ENCODE measurements at regions not wholly inside any gene's neighbourhood (a gene's known extent, or its start where the extent isn't known, plus 50 kb on each side); places are given as distances from the start of the nearest gene placed in this dataset.
"Not testable (repeated sequence)": the region's sequence is repeated elsewhere in the genome, so short reads cannot be mapped to it uniquely, and the experiment has no call there.

DNA sequence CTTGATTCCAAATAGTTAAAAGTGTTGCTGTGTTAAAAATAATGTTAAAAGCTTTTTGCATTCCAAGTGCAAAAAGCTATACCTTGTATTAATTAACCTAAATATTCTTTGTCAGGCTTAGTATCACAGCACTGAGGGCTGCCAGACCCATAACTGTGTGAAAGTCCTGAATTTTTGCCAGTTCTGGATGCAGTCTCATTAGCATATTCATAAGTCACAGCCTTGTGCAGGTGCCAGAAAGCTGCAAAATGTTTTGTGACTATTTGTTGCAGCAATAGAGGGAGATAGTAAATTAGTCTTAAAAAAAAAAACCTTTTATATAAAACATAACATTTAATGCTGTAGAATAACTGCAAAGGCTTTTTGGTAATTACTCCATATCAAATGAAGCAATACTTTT is 56.6 kb downstream of the SLITRK1 start:
- DNase-seq (ENCODE audit: low read depth in 2 of 2), result no peak

DNA sequence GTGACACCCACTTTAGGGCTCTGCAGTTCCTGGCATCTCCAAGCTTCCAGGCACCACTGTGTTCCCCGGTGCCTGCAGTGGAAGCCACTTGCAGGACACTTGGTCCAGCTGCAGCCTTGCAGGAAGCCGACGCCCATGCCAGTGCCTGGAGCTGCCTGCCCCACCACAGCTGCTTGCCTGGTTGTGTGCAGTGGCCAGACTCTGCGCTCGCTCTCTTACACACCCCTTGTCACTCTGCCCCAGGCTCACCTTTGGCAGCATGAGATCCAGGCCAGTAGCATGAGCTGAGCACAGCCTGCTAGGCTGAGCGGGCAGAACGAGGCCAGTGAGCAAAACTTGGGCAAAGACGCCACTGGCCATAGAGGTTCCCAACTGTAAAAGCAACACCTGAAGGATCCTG is 57.7 kb downstream of the SLITRK1 start:
- no peak for DNase-seq (ENCODE audit: low read depth in 2 of 2)

DNA sequence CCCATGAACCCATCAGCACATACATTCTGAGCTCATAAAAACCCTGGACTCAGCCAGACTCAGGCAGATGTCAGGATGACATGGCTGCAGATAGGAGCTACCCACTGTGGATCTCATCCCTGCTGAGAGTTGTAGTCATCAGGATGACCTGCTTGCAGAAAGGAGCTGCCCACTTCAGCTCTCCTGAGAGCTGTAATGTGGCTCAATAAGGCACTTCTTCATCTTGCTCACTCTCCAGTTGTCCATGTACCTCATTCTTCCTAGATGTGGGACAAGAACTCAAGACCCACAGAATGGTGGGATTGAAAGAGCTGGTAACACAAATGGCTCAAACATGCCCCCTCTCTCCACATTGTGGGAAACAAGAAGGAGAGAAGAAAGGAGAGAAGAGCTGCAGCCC is 58.2 kb downstream of the SLITRK1 start:
- no peak for DNase-seq (ENCODE audit: low read depth in 2 of 2)

DNA sequence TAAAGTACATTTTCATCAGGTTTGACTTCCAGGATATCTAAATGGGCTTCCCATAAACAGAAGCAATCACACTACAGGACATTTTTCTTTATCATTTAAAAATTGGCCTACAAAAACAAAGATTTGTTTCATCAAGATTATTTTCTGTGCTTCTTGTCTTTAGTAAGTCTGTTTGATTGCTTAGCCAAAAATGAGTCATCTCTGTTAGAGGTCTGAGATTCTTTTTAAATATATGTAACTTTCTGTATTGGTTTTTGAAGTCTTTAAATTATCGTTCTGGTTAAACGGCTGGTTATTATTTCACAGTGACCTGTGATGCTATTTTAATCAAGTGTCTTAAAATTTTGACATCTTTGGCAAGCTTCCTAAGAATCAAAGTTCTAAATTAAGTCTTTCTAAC is 62.7 kb downstream of the SLITRK1 start:
- no peak for DNase-seq (ENCODE audit: low read depth in 2 of 2)

DNA sequence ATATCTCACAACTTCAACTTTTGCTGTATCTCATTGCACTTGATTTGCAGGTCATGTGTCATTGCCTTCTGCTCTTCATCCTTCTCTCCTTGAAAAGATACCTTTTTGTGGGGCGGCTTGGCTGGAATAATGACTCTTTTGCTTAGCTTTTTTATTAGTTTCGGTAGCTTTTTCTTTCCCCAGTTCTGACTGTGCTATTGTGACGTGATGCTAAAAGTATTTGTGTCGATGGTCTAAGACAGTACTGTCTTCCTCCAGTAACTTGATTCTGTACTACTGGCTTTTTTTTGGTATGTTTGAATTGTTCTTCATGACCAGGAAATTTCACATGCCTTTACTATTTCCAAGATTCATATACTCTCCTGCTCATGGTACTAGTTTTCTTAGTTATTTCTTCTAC is 63.1 kb downstream of the SLITRK1 start:
- DNase-seq (ENCODE audit: low read depth in 2 of 2), result no peak

DNA sequence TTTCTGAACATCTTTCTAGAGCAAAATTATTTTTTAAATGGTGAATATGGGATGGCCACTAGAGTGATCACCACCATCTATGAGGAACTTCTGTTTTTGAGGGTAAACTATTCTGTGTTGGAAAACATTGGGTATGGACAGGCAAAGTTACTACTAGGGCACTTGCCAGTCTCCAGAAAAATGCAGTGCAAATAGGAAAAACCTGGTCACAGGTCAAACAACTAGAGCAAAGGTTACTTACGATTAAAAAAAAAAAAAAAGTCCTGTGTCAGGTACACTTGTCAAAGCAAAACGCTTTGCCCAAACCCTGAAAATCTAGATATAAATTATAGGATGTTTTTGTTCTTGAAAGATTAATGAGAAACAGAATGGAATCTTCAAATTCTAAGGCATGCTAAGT is 66.2 kb downstream of the SLITRK1 start:
- no peak for DNase-seq (ENCODE audit: low read depth in 2 of 2)

DNA sequence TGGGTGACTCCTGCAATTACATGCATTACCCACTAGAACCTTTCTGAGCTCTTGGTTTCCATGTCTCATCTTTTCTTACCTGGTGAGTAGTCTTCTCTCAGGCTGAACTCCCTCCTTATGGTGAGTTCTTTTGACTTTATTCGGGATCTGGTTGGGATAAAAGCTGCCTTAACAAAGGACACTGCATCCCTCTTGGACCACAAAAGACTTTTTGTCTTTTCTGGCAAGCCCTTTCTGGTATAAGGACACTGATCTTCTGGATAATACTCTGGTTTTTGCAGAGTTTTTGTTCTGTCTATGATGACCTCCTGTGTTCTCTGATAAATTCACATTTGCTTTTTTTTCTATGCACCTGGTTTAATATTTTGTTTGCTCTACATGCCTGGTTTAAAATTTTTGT is 66.7 kb downstream of the SLITRK1 start:
- DNase-seq (ENCODE audit: low read depth in 2 of 2), result no peak

DNA sequence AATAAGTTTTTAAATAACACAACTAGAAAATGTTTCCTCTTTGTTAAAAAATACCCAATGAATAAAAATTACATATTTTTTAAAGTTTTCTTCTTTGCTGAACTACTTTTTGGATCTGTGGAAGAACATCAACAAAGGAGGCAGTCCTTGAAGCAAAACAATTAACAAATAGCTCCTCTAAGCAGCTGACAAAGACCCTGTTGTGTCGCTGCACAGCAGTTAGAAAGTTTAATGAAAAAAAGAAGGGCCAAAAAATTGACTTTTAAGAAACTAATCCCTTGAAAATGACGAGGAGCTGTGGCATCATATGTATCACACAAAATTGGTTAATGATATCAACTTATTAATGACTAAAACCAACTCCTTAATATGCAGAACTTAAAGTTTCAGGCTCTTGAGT is 72.1 kb downstream of the SLITRK1 start:
- no peak for DNase-seq (ENCODE audit: low read depth in 2 of 2)

DNA sequence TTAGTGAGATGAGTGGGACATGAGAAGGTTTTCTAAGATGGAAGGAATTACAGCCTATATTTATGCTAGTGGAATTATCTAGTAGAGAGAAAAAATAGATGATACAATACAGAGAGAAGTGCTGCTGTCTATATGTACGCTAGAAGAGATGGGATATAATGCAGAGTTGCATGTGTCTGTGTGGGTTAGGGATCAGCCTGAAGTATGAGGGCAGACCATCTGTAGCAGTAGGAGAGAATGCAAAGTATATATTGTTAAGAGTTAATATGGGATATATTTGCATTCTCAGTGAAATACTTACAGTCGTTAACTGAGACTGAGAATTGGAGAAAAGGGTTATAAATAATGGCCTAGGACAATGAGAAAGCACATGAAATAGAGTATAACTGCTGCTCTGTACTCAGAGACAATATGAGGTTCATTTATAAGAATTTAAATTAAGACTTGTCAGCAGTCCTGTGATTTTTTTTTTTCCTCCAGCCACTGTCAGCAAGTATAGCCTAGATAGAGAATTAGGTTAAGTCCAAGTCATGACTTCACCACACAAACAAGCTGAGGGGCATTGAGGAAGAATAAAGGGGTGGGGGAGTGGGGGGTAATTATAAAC is 77.8 kb downstream of the SLITRK1 start:
- DNase-seq (ENCODE audit: low read depth in 2 of 2), result no peak

DNA sequence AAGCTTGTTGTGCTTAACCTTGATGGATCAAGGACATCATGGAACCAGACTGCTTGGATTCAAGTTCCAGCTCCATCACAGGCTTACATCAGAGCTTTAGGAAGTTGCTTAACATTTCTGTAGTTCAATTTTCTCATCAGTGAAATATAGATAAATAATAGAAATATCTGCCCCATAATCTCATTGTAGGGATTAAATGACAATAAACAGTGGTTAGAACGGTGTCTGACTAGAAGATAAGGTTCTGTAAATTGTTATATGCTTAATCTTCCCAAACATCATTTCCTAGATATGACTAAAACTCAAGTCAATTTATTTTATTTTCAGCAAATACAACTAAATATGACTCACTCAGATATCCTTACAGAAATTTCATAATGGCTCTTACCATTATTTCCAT is 83.5 kb downstream of the SLITRK1 start:
- no peak for DNase-seq (ENCODE audit: low read depth in 2 of 2)

DNA sequence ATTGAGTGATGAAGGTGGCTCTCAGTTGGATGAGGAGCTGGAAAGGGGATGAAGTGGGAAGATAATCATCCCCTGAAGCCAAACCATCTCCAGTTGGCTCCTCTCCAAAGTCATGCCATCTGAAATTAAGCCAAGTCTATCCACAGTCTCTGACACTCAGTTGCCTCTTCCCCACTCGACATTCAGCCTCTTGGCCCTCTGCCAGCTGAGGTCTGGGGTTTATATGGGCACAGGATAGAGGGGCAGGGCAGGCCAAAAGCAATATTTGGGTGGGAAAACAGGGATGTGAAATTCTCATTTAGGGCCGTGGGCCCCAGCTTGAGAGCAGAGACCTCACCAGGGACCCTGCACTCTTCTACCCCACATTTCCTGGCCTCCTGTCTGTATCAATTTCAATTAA is 85.9 kb downstream of the SLITRK1 start:
- no peak for DNase-seq (ENCODE audit: low read depth in 2 of 2)

DNA sequence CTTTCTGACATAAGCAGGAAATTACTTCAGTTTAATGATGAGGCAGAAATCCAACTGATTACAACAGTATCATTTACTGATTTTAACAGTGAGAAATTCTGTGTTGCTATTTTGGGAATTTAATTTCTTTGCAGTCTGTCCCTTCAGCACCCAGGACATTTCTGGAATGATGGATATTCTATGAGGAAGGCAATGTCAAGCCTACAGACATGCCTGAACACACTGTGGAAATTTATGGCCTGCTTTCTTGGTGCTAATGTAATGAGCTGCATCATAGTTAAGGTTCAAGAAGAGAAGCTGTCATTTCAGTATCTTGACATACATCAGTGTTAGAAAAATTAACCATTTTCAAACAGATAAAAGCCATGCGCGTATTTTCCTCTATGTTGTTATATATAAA is 87.7 kb downstream of the SLITRK1 start:
- no peak for DNase-seq (ENCODE audit: low read depth in 2 of 2)

DNA sequence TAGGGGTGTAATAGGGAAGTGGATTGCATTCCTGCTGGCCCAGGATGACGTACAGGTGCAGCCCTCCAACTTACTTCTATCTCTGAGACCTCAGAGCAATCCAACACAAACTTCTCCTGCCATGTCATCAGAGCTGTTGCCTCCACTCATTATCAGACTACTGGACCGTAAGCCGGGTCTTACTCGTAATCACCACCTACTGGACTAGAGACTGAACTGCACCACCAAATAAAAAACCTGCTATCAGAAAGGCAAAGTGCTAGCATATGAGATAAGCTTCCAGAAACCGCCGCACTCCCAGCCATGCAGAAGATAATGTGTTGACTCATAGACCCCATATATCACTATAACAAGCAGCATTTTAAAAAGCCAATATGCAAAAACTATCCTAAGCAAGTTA is 102.0 kb downstream of the SLITRK1 start:
- DNase-seq (ENCODE audit: low read depth in 2 of 2), result no peak

DNA sequence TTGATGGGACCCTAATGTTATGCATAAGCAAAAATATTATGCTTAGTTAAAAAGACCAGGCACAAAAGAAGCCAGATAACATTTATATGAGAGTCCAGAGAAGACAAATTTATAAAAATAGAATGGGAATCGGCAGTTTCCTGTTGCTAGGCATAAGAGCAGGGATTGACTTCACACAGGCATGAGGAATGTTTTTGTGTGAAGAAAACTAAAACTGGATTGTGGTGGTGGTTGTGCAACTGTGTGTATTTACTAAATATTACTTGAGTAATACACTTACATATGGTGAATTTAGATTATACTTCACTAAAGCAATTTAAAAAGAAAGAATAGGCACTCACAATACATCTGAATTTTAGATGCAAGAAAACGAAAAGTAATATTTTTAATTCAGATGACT is 108.3 kb downstream of the SLITRK1 start:
- DNase-seq (ENCODE audit: low read depth in 2 of 2), result no peak

DNA sequence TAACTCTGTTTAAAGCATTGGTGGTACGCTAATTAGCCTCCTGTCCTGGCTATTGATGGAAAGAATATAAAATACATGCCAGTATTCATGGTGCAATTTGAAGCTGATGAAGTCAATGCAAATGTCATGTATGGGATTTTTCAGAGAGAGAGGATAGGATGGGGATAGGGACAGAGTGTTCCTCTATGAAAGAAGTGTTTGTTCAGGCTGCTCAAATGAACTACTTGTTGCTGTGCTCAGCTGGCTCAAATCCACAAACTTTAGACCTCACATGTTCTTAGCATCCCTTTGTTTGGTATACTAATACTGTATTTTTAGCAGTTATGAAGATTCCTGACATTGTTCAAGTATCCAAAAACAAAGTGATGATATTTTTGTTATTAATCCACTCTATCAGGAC is 116.5 kb downstream of the SLITRK1 start:
- DNase-seq (ENCODE audit: low read depth in 2 of 2), result no peak

DNA sequence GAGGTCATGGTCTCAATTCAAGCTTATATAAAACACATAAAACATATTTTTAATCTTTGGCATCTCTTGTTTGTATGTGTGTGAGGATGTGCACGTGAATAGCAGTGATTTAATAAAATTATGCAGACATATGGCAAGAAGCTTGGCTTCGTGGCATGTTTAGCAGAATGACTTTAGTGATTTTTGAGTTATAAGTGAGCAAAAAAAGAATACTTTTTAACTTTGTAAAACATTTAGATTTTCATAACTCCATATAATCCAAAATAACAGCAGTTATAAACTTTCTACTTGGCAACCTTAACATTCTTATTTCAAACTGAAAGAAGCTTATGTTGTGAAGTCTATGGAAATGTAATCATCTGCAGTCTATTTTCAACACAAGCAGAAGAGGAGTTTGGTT is 120.6 kb downstream of the SLITRK1 start:
- no peak for DNase-seq (ENCODE audit: low read depth in 2 of 2)

DNA sequence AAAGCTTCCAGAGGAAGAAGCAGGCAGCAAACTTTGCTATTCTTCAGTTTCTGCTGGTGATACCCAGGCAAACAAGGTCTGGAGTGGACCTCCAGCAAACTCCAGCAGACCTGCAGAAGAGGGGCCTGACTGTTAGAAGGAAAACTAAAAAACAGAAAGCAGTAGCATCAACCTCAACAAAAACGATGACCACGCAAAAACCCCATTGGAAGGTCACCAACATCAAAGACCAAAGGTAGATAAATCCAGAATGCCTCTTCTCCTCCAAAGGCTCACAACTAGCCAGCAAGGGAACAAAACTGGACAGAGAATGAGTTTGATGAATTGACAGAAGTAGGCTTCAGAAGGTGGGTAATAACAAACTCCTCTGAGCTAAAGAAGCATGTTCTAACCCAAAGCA is 127.1 kb downstream of the SLITRK1 start:
- not testable (repeated sequence) for DNase-seq (ENCODE audit: low read depth in 2 of 2)

DNA sequence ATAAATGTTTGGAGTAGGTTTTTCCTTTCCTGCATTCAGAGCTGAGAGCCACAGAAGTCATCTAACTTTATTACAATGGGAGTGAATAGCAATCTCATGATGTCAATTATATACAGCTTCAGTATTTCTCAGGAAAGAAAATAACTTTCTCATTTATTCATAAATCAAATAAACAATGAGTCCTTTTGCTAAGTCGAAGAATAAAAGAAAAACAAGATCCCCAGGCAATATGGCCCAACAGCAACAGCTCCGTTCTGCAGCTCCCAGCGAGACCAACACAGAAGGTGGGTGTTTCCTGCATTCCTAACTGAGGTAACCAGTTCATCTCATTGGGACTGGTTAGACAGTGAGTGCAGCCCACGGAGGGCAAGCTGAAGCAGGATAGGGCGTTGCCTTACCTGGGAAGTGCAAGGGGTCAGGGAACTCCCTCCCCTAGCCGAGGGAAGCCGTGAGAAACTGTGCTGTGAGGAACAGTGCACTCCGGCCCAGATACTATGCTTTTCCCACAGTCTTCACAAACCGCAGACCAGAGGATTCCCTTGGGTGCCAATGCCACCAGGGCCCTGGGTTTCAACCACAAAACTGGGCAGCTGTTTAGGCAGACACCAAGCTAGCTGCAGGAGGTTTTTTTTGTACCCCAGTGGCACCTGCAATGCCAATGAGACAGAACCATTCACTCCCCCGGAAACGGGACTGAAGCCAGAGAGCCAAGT is 128.2 kb downstream of the SLITRK1 start:
- DNase-seq (ENCODE audit: low read depth in 2 of 2), result no peak

DNA sequence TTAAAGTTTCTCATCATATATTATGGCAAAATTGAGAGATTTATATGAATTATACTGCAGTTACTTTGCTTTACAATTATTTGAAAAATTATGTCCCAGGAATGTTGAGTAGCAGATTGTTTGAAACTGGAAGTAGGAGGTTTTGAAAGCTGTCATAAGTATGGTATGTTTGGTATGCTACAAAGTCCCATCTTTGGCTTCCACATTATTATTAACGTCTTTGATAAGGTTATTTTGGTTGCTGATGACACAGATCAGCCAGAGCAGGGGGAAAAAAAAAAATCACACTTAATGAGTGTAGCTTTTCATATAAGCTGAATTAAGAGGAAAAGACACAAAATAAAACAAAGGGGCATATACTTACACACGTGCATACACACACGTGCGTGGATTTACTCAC is 130.1 kb downstream of the SLITRK1 start:
- DNase-seq (ENCODE audit: low read depth in 2 of 2), result no peak

DNA sequence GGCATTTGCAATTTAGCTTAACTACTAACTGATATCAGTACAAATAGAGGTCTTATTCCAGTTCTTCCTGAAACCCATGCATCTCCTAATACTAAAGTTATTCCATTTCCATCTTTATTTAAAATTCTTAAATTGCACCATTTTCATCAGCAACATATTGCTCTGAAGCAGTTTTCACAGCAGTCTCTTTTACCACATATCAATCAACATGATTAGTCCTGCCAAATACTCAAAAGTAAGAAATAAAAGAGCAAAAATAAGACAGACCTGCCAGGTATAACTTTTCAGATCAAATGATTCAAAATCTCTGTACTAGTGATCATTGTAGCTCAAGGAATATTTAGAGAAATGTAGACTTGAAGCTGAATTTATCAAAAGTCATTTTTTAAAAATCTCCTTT is 141.7 kb downstream of the SLITRK1 start:
- DNase-seq (ENCODE audit: low read depth in 2 of 2), result no peak

DNA sequence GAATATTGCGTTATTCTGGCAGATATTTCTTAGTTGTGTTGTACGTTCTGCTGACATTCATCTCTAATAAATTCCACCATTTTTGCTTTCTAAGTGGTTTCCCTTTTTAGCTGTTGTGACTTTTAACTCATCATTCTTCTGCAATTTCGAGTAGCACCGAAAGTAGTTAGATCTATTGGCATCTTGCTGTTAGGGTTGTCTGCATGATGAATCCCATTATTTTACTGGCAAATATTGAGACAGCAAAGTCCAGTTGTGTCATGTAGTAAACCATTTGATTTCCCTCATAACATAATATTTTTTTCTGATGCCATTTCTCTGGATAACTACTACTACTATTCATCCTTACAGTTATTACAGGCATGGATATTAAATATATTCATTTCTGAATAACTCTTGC is 143.9 kb downstream of the SLITRK1 start:
- DNase-seq (ENCODE audit: low read depth in 2 of 2), result no peak

DNA sequence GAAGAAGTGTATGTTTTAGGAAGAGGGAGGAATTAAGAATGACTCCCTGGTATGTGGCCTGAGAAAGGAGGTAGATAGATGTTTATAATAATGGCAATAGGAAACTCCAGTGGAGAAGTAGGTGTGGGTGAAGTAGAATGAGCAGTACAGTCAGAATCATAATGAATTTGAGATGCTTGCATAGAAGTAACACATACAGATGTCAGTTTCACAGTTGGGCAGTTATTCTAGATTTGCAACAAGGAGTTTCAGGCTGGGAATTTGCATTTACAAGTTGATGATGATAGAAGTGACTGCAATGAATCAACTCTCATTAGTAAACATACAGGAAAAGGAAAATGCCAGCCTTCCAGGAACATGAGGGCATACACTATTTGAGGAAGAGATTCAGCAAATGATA is 149.0 kb downstream of the SLITRK1 start:
- no peak for DNase-seq (ENCODE audit: low read depth in 2 of 2)

DNA sequence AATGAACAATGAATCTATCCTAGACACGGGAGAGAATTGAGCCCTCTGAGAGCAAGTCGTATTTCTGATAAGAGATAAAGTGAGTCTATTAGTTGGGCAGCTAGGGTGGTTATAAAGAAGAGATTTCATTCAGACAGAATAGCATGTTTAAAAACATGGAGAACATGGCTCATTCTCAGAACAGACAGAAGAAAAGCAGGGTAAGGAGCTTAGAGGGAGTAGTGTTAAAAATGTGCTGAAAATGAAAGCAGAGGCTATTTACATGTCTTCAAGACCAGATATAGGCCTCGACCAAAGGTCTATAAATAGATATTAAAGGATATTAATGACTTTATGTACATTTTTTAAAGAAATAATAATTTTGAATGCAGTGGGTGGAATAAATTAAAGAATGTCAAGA is 149.5 kb downstream of the SLITRK1 start:
- no peak for DNase-seq (ENCODE audit: low read depth in 2 of 2)

DNA sequence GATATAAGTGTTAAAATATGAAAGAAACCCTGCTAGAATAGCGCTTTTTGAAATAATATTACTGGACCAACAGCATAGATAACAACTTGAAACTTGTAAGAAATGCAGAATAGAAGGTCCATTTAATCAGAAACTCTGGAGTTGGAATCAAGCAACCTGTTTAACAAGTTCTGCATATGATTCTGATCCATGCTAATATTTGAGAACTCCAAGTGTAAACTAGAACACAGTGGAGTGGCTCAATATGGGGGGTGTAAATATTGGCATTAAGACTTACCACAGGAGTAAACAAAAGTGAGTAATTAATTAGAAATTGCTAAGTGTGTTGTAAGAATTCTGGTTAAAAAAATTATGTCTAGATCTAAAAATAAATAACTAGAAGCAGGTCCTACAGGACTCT is 151.2 kb downstream of the SLITRK1 start:
- no peak for DNase-seq (ENCODE audit: low read depth in 2 of 2)
